Left lung (tissue), 4 donors: ENCODE measurements at regions not wholly inside any gene's neighbourhood (a gene's known extent, or its start where the extent isn't known, plus 50 kb on each side); places are given as distances from the start of the nearest gene placed in this dataset.

Experiments
- ATAC-seq: fragments of 200-7000 bp; cut with Tn5 transposase; one replicate; pipeline ENCODE4 v1.9.1; 2020; ENCODE audit warnings: moderate library complexity
- DNase-seq, 4 donors: peaks; one replicate each; pipeline ENCODE4 v3.0.0-alpha.2; 2013 to 2020
- H3K27ac ChIP-seq, 2 donors: fragments of 200-600 bp; sonication (generic) in 1 of 2; one replicate each; pipeline versions ENCODE4 v1.5.0 to v1.8.0; 2020 to 2021
- H3K27me3 ChIP-seq, 2 donors: fragments of 200-600 bp; sonication (generic) in 1 of 2; one replicate each; pipeline versions ENCODE4 v1.5.0 to v1.8.0; 2020 to 2021
- H3K36me3 ChIP-seq, 2 donors: fragments of 200-600 bp; sonication (generic) in 1 of 2; one replicate each; pipeline versions ENCODE4 v1.5.0 to v1.8.0; 2020 to 2021
- H3K4me1 ChIP-seq, 2 donors: fragments of 200-600 bp; one replicate each; pipeline ENCODE4 v1.8.0; 2021
- H3K4me3 ChIP-seq, 2 donors: fragments of 200-600 bp; sonication (generic) in 1 of 2; one replicate each; pipeline versions ENCODE4 v1.5.0 to v1.8.0; 2020 to 2021; ENCODE audit warnings: mild to moderate bottlenecking in 1 of 2
- H3K9me3 ChIP-seq, 2 donors: fragments of 200-600 bp; sonication (generic) in 1 of 2; one replicate each; pipeline versions ENCODE4 v1.5.0 to v1.8.0; 2020 to 2021
- CTCF ChIP-seq, 2 donors: fragments of 200-600 bp; sonication (generic) in 1 of 2; IDR thresholded peaks; one replicate each; pipeline versions ENCODE4 v1.5.0 to v1.8.0; 2021; ENCODE audit warnings: antibody characterized with exemption in 2 of 2
- intact Hi-C, 2 donors: fragments of 100-400 bp; cut with DNase I; formaldehyde crosslinking; loops; one replicate each; pipeline versions ENCODE4 v1.11.2 to v1.14.2; 2022
- donor health status: DM: no; HTN: yes; CAD: no.
- donor health status: DM: no; HTN: no; CAD: no.

- no peak for ATAC-seq
- DNase-seq: peak in 1 of 4 donors; percentile 69
- intact Hi-C loops: no loop called here
- Histone ChIP-seq H3K4me3 (no peak overlapping the region), H3K9me3 (no peaks in the 10 kb centered on the region), H3K27ac (peak overlapping the region; percentile 79 to 80), H3K36me3 (peaks cover 0 to 4% of the 10 kb centered on the region in 2 donors), H3K27me3 (no peaks in the 10 kb centered on the region), H3K4me1 (peaks cover 28 to 79% of the 10 kb centered on the region in 2 donors)
- TF ChIP-seq CTCF (IDR thresholded peaks at IDR 0.05): no peak
Measured at GRCh38 chr12:124507188-124508109, 60.0 kb downstream of the NCOR2 start.

DNA sequence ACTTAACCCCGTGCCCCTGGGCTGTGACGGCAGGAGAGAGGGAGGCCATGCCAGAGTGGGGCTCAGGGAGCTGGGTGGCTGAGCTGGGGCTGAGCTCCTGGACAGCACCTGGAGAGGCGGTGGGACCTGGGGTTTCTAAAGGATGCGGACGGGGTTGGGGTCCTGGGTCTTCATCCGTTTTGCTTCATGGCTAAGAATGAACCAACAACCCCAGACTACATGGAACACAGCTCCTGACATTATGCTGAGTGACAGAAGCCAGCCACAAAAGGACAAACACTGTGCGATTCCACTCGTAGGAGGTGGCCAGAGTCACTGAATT is 60.6 kb downstream of the NCOR2 start:
- intact Hi-C loops: no loop called here
- peaks cover 0 to 4% of the 10 kb centered on the region in 2 donors for H3K36me3 ChIP-seq
- ATAC-seq (peak; percentile 61), DNase-seq (peak in 1 of 4 donors; percentile 80)
- no peaks in the 10 kb centered on the region for H3K27me3 ChIP-seq
- TF ChIP-seq CTCF (IDR thresholded peaks at IDR 0.05): no peak
- H3K4me1 ChIP-seq: peaks cover 25 to 73% of the 10 kb centered on the region in 2 donors
- H3K27ac ChIP-seq: peak overlapping the region; percentile 79 to 80
- no peak overlapping the region for H3K4me3 ChIP-seq
- no peaks in the 10 kb centered on the region for H3K9me3 ChIP-seq

GRCh38 chr12:124506145-124506831 is 61.1 kb downstream of the NCOR2 start:
- Histone ChIP-seq H3K4me1 (peaks cover 26 to 73% of the 10 kb centered on the region in 2 donors), H3K4me3 (peak overlapping the region in 1 of 2 donors; percentile 24), H3K36me3 (peaks cover 0 to 3% of the 10 kb centered on the region in 2 donors), H3K9me3 (no peaks in the 10 kb centered on the region), H3K27ac (peak overlapping the region; percentile 79 to 80), H3K27me3 (no peaks in the 10 kb centered on the region)
- ATAC-seq (peak; percentile 72), DNase-seq (peak in 3 of 4 donors; percentile 83 to 93 (median 85))
- intact Hi-C loops: no loop called here
- no peak for TF ChIP-seq CTCF (IDR thresholded peaks at IDR 0.05)

- TF ChIP-seq CTCF (IDR thresholded peaks at IDR 0.05): no peak
- no peaks in the 10 kb centered on the region for H3K36me3 ChIP-seq
- no peak overlapping the region for H3K4me3 ChIP-seq
- ATAC-seq: no peak
- H3K4me1 ChIP-seq: peaks cover 25 to 74% of the 10 kb centered on the region in 2 donors
- peak overlapping the region in 1 of 2 donors; percentile 80 for H3K27ac ChIP-seq
- H3K9me3 ChIP-seq: no peaks in the 10 kb centered on the region
- no peaks in the 10 kb centered on the region for H3K27me3 ChIP-seq
- intact Hi-C loops: no loop called here
- DNase-seq: no peak
Measured at GRCh38 chr12:124505001-124505818, 62.2 kb downstream of the NCOR2 start.
